Prostate gland (tissue), 2 donors: ENCODE measurements at regions not wholly inside any gene's neighbourhood (a gene's known extent, or its start where the extent isn't known, plus 50 kb on each side); places are given as distances from the start of the nearest gene placed in this dataset.

Source experiments
- CTCF ChIP-seq, 4 experiments: fragments of 200-600 bp in 2 of 4; fragments of 450-650 bp in 2 of 4; sonication (generic) in 2 of 4; IDR thresholded peaks; 1 replicate in 3 of 4; 2 replicates in 1 of 4; pipeline ENCODE4 v1.5.1; 2016 to 2019; ENCODE audit warnings: antibody characterized with exemption in 4 of 4, mild to moderate bottlenecking in 2 of 4, moderate library complexity in 2 of 4
- POLR2A ChIP-seq: fragments of 450-650 bp; IDR thresholded peaks from one replicate; pipeline ENCODE4 v1.6.1; 2016; ENCODE audit warnings: antibody characterized with exemption, mild to moderate bottlenecking
- POLR2AphosphoS5 ChIP-seq: sonication (generic); formaldehyde crosslinking; IDR thresholded peaks from one replicate; pipeline ENCODE4 v1.6.1; 2017; ENCODE audit warnings: antibody characterized with exemption

GRCh38 chr14:41289025-41289424 is 317.7 kb upstream of the LRFN5 start:
- no peak for TF ChIP-seq CTCF (IDR thresholded peaks at IDR 0.05)
- TF ChIP-seq POLR2AphosphoS5: no peak
- TF ChIP-seq POLR2A: no peak
